ENCODE measurements at regions not wholly inside any gene's neighbourhood (a gene's known extent, or its start where the extent isn't known, plus 50 kb on each side); places are given as distances from the start of the nearest gene placed in this dataset.

GRCh38 chr10:31751738-31752080 lies 176.9 kb downstream of the ARHGAP12 start (continued):
- no peak for TF ChIP-seq MAX (IDR thresholded peaks at IDR 0.05)
- TF ChIP-seq FOSL2 (IDR thresholded peaks at IDR 0.05): no peak
- TF ChIP-seq FOSL2 (CRISPR knock-in tag; IDR thresholded peaks at IDR 0.05): no peak
- TF ChIP-seq, protein P1, sequence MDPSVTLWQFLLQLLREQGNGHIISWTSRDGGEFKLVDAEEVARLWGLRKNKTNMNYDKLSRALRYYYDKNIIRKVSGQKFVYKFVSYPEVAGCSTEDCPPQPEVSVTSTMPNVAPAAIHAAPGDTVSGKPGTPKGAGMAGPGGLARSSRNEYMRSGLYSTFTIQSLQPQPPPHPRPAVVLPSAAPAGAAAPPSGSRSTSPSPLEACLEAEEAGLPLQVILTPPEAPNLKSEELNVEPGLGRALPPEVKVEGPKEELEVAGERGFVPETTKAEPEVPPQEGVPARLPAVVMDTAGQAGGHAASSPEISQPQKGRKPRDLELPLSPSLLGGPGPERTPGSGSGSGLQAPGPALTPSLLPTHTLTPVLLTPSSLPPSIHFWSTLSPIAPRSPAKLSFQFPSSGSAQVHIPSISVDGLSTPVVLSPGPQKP (IDR thresholded peaks at IDR 0.05; ENCODE audit: low read depth, low read length): no peak
- TF ChIP-seq, protein P2, sequence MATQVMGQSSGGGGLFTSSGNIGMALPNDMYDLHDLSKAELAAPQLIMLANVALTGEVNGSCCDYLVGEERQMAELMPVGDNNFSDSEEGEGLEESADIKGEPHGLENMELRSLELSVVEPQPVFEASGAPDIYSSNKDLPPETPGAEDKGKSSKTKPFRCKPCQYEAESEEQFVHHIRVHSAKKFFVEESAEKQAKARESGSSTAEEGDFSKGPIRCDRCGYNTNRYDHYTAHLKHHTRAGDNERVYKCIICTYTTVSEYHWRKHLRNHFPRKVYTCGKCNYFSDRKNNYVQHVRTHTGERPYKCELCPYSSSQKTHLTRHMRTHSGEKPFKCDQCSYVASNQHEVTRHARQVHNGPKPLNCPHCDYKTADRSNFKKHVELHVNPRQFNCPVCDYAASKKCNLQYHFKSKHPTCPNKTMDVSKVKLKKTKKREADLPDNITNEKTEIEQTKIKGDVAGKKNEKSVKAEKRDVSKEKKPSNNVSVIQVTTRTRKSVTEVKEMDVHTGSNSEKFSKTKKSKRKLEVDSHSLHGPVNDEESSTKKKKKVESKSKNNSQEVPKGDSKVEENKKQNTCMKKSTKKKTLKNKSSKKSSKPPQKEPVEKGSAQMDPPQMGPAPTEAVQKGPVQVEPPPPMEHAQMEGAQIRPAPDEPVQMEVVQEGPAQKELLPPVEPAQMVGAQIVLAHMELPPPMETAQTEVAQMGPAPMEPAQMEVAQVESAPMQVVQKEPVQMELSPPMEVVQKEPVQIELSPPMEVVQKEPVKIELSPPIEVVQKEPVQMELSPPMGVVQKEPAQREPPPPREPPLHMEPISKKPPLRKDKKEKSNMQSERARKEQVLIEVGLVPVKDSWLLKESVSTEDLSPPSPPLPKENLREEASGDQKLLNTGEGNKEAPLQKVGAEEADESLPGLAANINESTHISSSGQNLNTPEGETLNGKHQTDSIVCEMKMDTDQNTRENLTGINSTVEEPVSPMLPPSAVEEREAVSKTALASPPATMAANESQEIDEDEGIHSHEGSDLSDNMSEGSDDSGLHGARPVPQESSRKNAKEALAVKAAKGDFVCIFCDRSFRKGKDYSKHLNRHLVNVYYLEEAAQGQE (IDR thresholded peaks at IDR 0.05): no peak
- no peak for TF ChIP-seq TP53 (CRISPR knock-in tag; IDR thresholded peaks at IDR 0.05)
- no peak for TF ChIP-seq CBX2 (IDR thresholded peaks at IDR 0.05; ENCODE audit: borderline replicate concordance, low read depth)
- no peak for TF ChIP-seq CHD4 (IDR thresholded peaks at IDR 0.05; ENCODE audit: borderline replicate concordance)

- CTCF ChIA-PET: interaction anchor here (0.6 to 1.4 kb wide), 4 partner anchors 11 to 77 kb away, joined by 3 to 4 read pairs (median 3); no protein-coding TSS in a partner anchor
- FAIRE-seq: no peak
- no peak for TF ChIP-seq HOXA7 (CRISPR knock-in tag; IDR thresholded peaks at IDR 0.05)
- TF ChIP-seq EHF (CRISPR knock-in tag; IDR thresholded peaks at IDR 0.05): no peak
- TF ChIP-seq EP300 (IDR thresholded peaks at IDR 0.05): no peak
- no peak for TF ChIP-seq HEYL (CRISPR knock-in tag; IDR thresholded peaks at IDR 0.05)
- WGBS (ENCODE audit: missing lambda C conversion rate): 81% methylated on average over 7 of the region's 7 CpGs
- POLR2A ChIA-PET: interaction anchor here (3.0 kb wide), 1 partner anchor 9 kb away, joined by 8 read pairs; no protein-coding TSS in a partner anchor
- Histone ChIP-seq H3K4me3 (no peak overlapping the region), H3K27ac (no peak overlapping the region), H3K4me2 (no peak overlapping the region), H3K4me1 (peaks cover 14% of the 10 kb centered on the region), H3K9me3 (no peaks in the 10 kb centered on the region)
- no peak for DNase-seq (ENCODE audit: low read depth in 1 of 2, low spot score in 1 of 2)
- ATAC-seq: no peak
These were observed 177.4 kb downstream of the ARHGAP12 start for GRCh38 chr10:31751051-31751737.

DNA sequence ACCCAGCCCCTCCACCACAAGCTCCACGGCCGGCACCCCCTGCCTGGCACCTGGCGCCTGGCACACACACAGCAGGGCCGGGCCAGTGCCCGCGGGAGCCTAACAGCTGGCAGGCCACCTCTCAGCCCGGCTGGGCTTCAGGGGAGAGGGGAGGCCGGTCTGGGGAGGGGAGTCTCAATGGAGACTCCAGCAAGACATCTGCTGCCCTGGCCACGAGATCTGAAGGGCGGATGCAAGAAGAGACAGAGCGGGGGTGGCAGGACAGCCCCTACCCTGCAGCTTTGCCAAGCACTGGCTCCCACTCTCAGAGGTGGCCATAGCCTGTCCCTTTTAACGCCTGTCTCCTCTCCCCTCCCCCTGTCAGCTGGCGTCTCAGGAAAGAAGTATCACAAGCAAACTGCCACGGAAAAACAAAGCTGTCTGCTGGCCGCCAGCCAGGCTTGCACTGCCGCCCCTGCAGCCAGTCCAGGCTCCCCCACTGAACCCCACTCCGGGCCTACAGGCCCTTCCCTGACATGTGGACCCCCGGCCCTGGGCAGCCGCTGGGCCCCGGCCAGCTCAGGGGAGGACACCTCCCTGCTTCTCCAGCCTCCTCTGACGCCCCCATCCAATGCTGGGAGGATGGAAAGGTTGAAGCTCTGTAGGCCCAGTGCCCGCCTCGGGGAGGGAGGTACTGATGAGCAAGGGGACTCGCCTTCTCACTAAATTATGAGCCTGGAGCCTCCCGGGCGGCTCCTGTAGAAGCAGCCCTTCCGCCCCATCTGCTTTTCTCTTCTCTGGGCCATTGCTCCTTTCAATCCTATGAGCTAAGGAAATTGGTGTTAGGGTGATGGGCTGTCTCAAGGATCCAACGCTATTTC lies 178.4 kb downstream of the ARHGAP12 start:
- no peak for ATAC-seq
- POLR2A ChIA-PET: interaction anchor here (3.0 kb wide), 1 partner anchor 10 kb away, joined by 8 read pairs; no protein-coding TSS in a partner anchor
- TF ChIP-seq ZNF302 (CRISPR knock-in tag; IDR thresholded peaks at IDR 0.05) (no peak), RARB (CRISPR knock-in tag; IDR thresholded peaks at IDR 0.05) (no peak), ZSCAN20 (CRISPR knock-in tag; IDR thresholded peaks at IDR 0.05) (no peak), RNF2 (IDR thresholded peaks at IDR 0.05; ENCODE audit: borderline replicate concordance, low read depth) (no peak)
- H3K4me2 ChIP-seq: no peak overlapping the region
- H3K4me3 ChIP-seq: no peak overlapping the region
- no peak overlapping the region for H3K27ac ChIP-seq
- CTCF ChIA-PET: interaction anchor here (0.6 to 1.3 kb wide), 2 partner anchors 13 to 76 kb away, joined by 3 to 4 read pairs; no protein-coding TSS in a partner anchor
- 67% methylated on average over 21 of the region's 28 CpGs for WGBS (ENCODE audit: missing lambda C conversion rate)
- DNase-seq (ENCODE audit: low read depth in 1 of 2, low spot score in 1 of 2): no peak
- H3K4me1 ChIP-seq: peaks cover 18% of the 10 kb centered on the region
- FAIRE-seq: no peak
- no peaks in the 10 kb centered on the region for H3K9me3 ChIP-seq
